Suprapubic skin (tissue), 4 donors: ENCODE measurements at regions not wholly inside any gene's neighbourhood (a gene's known extent, or its start where the extent isn't known, plus 50 kb on each side); places are given as distances from the start of the nearest gene placed in this dataset.

Source experiments
- DNase-seq, 2 donors: peaks; one replicate each; pipeline ENCODE4 v3.0.0-alpha.2; 2019; ENCODE audit warnings: low spot score in 2 of 2
- H3K27ac ChIP-seq: fragments of 200-600 bp; sonication (generic); one replicate; pipeline ENCODE4 v1.5.1; 2019
- H3K27me3 ChIP-seq: fragments of 200-600 bp; sonication (generic); one replicate; pipeline ENCODE4 v1.5.1; 2019
- H3K36me3 ChIP-seq: fragments of 200-600 bp; sonication (generic); one replicate; pipeline ENCODE4 v1.5.1; 2019
- H3K4me1 ChIP-seq: fragments of 200-600 bp; sonication (generic); one replicate; pipeline ENCODE4 v1.5.1; 2019
- H3K4me3 ChIP-seq: fragments of 200-600 bp; sonication (generic); one replicate; pipeline ENCODE4 v1.5.1; 2019; ENCODE audit warnings: mild to moderate bottlenecking
- H3K9me3 ChIP-seq: fragments of 200-600 bp; sonication (generic); one replicate; pipeline ENCODE4 v1.5.1; 2019
- CTCF ChIP-seq, 2 donors: fragments of 200-600 bp in 1 of 2; fragments of 450-650 bp in 1 of 2; sonication (generic) in 1 of 2; IDR thresholded peaks; one replicate each; pipeline ENCODE4 v1.5.1; 2016 to 2019; ENCODE audit warnings: antibody characterized with exemption in 2 of 2, mild to moderate bottlenecking in 1 of 2, moderate library complexity in 1 of 2
- EP300 ChIP-seq: sonication (generic); formaldehyde crosslinking; IDR thresholded peaks from one replicate; pipeline ENCODE4 v1.6.1; 2017; ENCODE audit warnings: antibody characterized with exemption
- POLR2A ChIP-seq, 2 donors: fragments of 450-650 bp; IDR thresholded peaks; one replicate each; pipeline ENCODE4 v1.6.1; 2017; ENCODE audit warnings: antibody characterized with exemption in 2 of 2, mild to moderate bottlenecking in 2 of 2, moderate library complexity in 2 of 2
- POLR2AphosphoS5 ChIP-seq, 3 donors: sonication (generic); formaldehyde crosslinking; IDR thresholded peaks; one replicate each; pipeline ENCODE4 v1.6.1; 2017; ENCODE audit warnings: antibody characterized with exemption in 3 of 3
- WGBS: methylation state at CpG from one replicate; pipeline ENCODE4 v1.1.5; 2018; 5-methylcytosine and 5-hydroxymethylcytosine counted together

DNA sequence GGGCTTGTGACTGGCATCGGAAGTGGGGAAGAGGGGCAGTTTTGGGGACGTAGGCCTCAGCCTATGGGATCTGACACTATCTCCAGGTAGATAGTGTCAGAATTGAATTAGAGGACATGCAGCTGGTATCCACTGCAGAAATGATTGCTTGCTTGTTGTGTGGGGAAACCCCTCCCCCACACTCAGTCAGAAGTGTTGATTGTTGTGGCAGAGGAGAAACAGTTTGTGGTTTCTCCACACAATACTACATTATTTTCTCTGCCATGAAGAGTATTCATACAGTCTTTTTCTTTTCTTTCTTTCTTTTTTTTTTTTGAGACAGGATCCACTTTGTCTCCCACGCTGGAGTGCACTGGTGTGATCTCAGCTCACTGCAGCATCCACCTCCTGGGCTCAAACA, 113.9 kb downstream of the ARRDC3 start:
- Histone ChIP-seq H3K4me3 (no peak overlapping the region), H3K4me1 (no peaks in the 10 kb centered on the region), H3K36me3 (no peaks in the 10 kb centered on the region), H3K9me3 (no peaks in the 10 kb centered on the region), H3K27me3 (no peaks in the 10 kb centered on the region), H3K27ac (no peak overlapping the region)
- TF ChIP-seq EP300 = no peak
- TF ChIP-seq POLR2A (IDR thresholded peaks at IDR 0.05) = no peak
- no peak for TF ChIP-seq CTCF (IDR thresholded peaks at IDR 0.05)
- no peak for TF ChIP-seq POLR2AphosphoS5 (IDR thresholded peaks at IDR 0.05)
- WGBS = 77% methylated on average over 3 of the region's 3 CpGs
- no peak for DNase-seq

DNA sequence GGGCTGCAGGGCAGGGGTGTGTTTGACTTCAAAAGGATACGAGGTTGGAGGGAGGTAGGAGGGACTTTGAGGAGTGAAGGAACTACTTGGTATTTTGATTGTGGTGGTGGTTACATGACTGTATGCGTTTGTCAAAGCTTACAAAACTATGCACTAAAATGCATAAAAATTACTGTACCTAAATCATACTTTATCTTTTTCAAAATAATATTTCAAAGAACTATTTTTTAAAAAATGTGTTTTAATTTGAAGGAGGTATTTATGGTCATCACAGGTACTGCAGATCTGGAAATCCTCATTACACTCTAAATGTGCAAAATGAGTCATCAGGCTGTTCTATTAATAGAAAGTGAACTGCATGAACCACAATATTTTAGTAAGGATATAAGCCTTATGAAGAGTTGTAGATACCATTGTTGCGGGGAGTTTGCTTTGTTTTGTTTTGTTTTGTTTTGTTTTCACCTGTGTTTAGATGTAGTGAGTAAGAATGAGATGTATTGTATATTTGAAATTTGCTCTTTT, 116.9 kb downstream of the ARRDC3 start:
- Histone ChIP-seq H3K36me3 (no peaks in the 10 kb centered on the region), H3K27me3 (no peaks in the 10 kb centered on the region), H3K27ac (no peak overlapping the region), H3K9me3 (no peaks in the 10 kb centered on the region), H3K4me1 (no peaks in the 10 kb centered on the region), H3K4me3 (no peak overlapping the region)
- no peak for TF ChIP-seq POLR2A (IDR thresholded peaks at IDR 0.05)
- 42% methylated on average over 3 of the region's 3 CpGs for WGBS
- no peak for DNase-seq

DNA sequence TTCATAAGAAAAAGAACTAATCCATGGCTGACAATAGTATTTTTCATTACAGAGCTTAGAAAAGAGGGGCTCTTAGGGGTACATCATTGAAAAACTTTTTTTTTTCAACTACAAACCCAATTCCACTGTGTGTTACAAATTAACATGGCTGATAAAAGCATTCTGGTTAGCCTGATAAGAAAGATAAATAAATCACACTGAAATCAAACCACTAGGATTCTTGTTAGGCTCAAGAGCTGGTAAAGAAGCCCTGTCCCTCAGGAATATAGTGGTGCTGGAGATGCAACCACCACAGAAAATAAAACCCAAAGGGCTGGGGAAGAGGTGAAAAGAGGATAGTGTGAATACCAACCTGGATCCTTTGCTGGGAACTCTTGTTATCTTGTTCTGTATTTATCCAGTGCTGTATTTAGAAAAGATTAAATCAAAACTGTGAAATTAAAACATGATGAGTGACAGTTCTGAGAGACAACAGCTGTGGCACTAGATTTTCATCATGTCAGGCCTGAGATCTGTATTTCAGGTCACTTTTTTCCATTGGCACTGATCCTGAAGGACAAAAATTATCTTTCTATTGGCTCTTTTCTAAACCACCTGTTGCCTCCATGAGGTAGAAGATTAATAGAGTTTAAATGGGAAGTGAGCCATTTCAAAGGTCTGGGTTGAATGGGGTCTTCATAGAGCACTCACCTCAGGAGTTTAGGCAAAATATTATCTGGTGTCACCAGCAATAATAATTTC, 118.6 kb downstream of the ARRDC3 start:
- DNase-seq = no peak
- Histone ChIP-seq H3K4me3 (no peak overlapping the region), H3K9me3 (no peaks in the 10 kb centered on the region), H3K27me3 (no peaks in the 10 kb centered on the region), H3K36me3 (no peaks in the 10 kb centered on the region), H3K4me1 (no peaks in the 10 kb centered on the region), H3K27ac (no peak overlapping the region)
- TF ChIP-seq CTCF (IDR thresholded peaks at IDR 0.05) (no peak), POLR2AphosphoS5 (IDR thresholded peaks at IDR 0.05) (no peak), EP300 (no peak), POLR2A (IDR thresholded peaks at IDR 0.05) (no peak)

DNA sequence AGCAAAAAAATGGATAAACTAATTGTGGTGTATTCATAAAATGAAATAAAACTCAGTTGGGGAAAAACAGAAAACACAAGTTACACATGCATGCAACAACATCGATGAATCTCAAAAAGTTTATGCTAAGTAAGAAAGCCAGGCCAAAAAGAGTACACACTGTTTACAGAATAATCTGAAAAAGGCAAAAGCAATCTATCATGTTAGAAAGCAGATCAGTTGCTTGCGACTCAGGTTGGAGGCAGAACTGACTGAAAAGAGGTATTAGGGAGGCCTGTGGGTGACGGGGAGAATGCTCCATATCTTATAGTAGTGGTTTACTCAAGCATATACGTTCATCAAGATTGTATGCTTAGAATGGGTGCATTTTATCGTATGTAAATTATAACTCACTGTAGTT, 119.2 kb downstream of the ARRDC3 start:
- Histone ChIP-seq H3K4me1 (no peaks in the 10 kb centered on the region), H3K4me3 (no peak overlapping the region), H3K27ac (no peak overlapping the region), H3K27me3 (no peaks in the 10 kb centered on the region), H3K9me3 (no peaks in the 10 kb centered on the region), H3K36me3 (no peaks in the 10 kb centered on the region)
- 89% methylated on average over 5 of the region's 5 CpGs for WGBS
- TF ChIP-seq POLR2A (IDR thresholded peaks at IDR 0.05) (no peak), CTCF (IDR thresholded peaks at IDR 0.05) (no peak), POLR2AphosphoS5 (IDR thresholded peaks at IDR 0.05) (no peak), EP300 (no peak)
- no peak for DNase-seq

- no peaks in the 10 kb centered on the region for H3K27me3 ChIP-seq
- no peaks in the 10 kb centered on the region for H3K9me3 ChIP-seq
- no peak overlapping the region for H3K4me3 ChIP-seq
- no peaks in the 10 kb centered on the region for H3K36me3 ChIP-seq
- H3K27ac ChIP-seq = no peak overlapping the region
- no peaks in the 10 kb centered on the region for H3K4me1 ChIP-seq
- no peak for TF ChIP-seq POLR2A (IDR thresholded peaks at IDR 0.05)
- no peak for DNase-seq
Observed at GRCh38 chr5:91257301-91257700, 125.8 kb downstream of the ARRDC3 start.

GRCh38 chr5:91256142-91256524, 127.0 kb downstream of the ARRDC3 start:
- Histone ChIP-seq H3K4me3 (no peak overlapping the region), H3K4me1 (no peaks in the 10 kb centered on the region), H3K36me3 (no peaks in the 10 kb centered on the region), H3K27me3 (no peaks in the 10 kb centered on the region), H3K27ac (no peak overlapping the region), H3K9me3 (no peaks in the 10 kb centered on the region)
- 95% methylated on average over 7 of the region's 7 CpGs for WGBS
- TF ChIP-seq POLR2A (IDR thresholded peaks at IDR 0.05) (no peak), EP300 (no peak), POLR2AphosphoS5 (IDR thresholded peaks at IDR 0.05) (no peak), CTCF (IDR thresholded peaks at IDR 0.05) (no peak)
- no peak for DNase-seq
